Activated CD4-positive, alpha-beta memory T cell treated with anti-CD3 and anti-CD28 coated beads, Interleukin-2, amount 10 ng/mL, durations not matched to agents 7 days and 5 days (primary cell): ENCODE measurements at regions not wholly inside any gene's neighbourhood (a gene's known extent, or its start where the extent isn't known, plus 50 kb on each side); places are given as distances from the start of the nearest gene placed in this dataset.

Experiments
- CTCF ChIA-PET: fragments of 350-600 bp; sonication (Branson Sonifier 250); formaldehyde crosslinking; loops from one replicate; lab custom pipeline; 2021; ENCODE audit warnings: antibody characterized with exemption, inconsistent platforms; lab: Charles Lee
- POLR2A ChIA-PET: fragments of 350-600 bp; sonication (Branson Sonifier 250); formaldehyde crosslinking; loops from one replicate; lab custom pipeline; 2021; ENCODE audit warnings: antibody characterized with exemption; lab: Charles Lee
- DNase-seq: peaks from one replicate; pipeline ENCODE4 v3.0.0-alpha.2; 2020
- H3K27ac Mint-ChIP-seq: one replicate; pipeline ENCODE4 v1.8.0; 2021; ENCODE audit warnings: mild to moderate bottlenecking, mixed read lengths
- H3K27me3 Mint-ChIP-seq: one replicate; pipeline ENCODE4 v1.8.0; 2021; ENCODE audit warnings: mixed read lengths
- H3K36me3 Mint-ChIP-seq: one replicate; pipeline ENCODE4 v1.8.0; 2021; ENCODE audit warnings: low read depth, mixed read lengths
- H3K4me1 Mint-ChIP-seq: one replicate; pipeline ENCODE4 v1.8.0; 2021; ENCODE audit warnings: mixed read lengths
- H3K4me3 Mint-ChIP-seq: one replicate; pipeline ENCODE4 v1.8.0; 2021; ENCODE audit warnings: mild to moderate bottlenecking, mixed read lengths
- H3K9me3 Mint-ChIP-seq: one replicate; pipeline ENCODE4 v1.8.0; 2021; ENCODE audit warnings: mixed read lengths

- Mint-ChIP-seq H3K27ac (no peak overlapping the region), H3K9me3 (peaks cover 8% of the 10 kb centered on the region), H3K4me1 (no peaks in the 10 kb centered on the region), H3K27me3 (peaks cover 4% of the 10 kb centered on the region), H3K4me3 (no peak overlapping the region), H3K36me3 (no peaks in the 10 kb centered on the region)
- DNase-seq, result no peak
- ChIA-PET CTCF (no interaction called here), POLR2A (no interaction called here)
Observed at GRCh38 chr18:61681065-61681464, 211.7 kb downstream of the RNF152 start.

GRCh38 chr18:61679836-61680235 is 213.0 kb downstream of the RNF152 start:
- Mint-ChIP-seq H3K36me3 (no peaks in the 10 kb centered on the region), H3K27ac (no peak overlapping the region), H3K4me3 (no peak overlapping the region), H3K27me3 (peaks cover 4% of the 10 kb centered on the region), H3K9me3 (peaks cover 8% of the 10 kb centered on the region), H3K4me1 (no peaks in the 10 kb centered on the region)
- ChIA-PET CTCF (no interaction called here), POLR2A (no interaction called here)
- no peak for DNase-seq

DNA sequence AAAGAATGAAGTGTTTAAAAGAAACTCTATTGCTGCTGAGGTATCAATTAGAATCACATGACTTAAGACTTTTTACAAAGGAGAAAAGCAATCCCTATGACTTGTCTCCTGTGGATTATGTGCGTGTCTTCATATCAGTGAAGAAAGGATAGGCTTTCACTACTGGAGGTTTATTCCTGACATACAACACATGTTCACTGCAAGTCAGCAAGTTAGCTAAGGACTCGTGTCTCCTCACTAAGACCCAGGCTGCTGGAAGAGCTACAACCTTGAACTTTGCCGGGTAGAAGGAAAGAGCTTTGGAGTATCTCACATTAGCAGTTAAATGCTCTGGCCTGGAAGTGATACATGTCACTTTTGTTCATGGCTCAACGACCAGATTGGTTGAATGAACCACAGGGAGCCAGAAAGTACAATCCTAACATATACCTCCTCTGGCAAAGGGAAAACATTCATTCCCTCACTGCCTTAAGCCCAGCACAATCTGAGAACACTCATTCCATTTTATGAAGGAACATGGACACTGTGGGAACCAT is 215.3 kb downstream of the RNF152 start:
- H3K4me1 Mint-ChIP-seq, result no peaks in the 10 kb centered on the region
- peaks cover 8% of the 10 kb centered on the region for H3K9me3 Mint-ChIP-seq
- H3K36me3 Mint-ChIP-seq, result no peaks in the 10 kb centered on the region
- ChIA-PET POLR2A (no interaction called here), CTCF (no interaction called here)
- no peak overlapping the region for H3K4me3 Mint-ChIP-seq
- H3K27me3 Mint-ChIP-seq, result peaks cover 7% of the 10 kb centered on the region
- no peak overlapping the region for H3K27ac Mint-ChIP-seq
- DNase-seq, result no peak

- Mint-ChIP-seq H3K36me3 (no peaks in the 10 kb centered on the region), H3K4me3 (no peak overlapping the region), H3K27ac (no peak overlapping the region), H3K27me3 (peaks cover 8% of the 10 kb centered on the region), H3K4me1 (no peaks in the 10 kb centered on the region), H3K9me3 (peaks cover 8% of the 10 kb centered on the region)
- ChIA-PET POLR2A (no interaction called here), CTCF (no interaction called here)
- no peak for DNase-seq
Observed at GRCh38 chr18:61676773-61677434, 215.9 kb downstream of the RNF152 start.

GRCh38 chr18:61669320-61669719 is 223.5 kb downstream of the RNF152 start:
- ChIA-PET CTCF (no interaction called here), POLR2A (no interaction called here)
- H3K9me3 Mint-ChIP-seq, result no peaks in the 10 kb centered on the region
- DNase-seq, result no peak
- H3K27me3 Mint-ChIP-seq, result peaks cover 8% of the 10 kb centered on the region
- H3K36me3 Mint-ChIP-seq, result no peaks in the 10 kb centered on the region
- H3K4me1 Mint-ChIP-seq, result no peaks in the 10 kb centered on the region
- H3K27ac Mint-ChIP-seq, result no peak overlapping the region
- no peak overlapping the region for H3K4me3 Mint-ChIP-seq

DNA sequence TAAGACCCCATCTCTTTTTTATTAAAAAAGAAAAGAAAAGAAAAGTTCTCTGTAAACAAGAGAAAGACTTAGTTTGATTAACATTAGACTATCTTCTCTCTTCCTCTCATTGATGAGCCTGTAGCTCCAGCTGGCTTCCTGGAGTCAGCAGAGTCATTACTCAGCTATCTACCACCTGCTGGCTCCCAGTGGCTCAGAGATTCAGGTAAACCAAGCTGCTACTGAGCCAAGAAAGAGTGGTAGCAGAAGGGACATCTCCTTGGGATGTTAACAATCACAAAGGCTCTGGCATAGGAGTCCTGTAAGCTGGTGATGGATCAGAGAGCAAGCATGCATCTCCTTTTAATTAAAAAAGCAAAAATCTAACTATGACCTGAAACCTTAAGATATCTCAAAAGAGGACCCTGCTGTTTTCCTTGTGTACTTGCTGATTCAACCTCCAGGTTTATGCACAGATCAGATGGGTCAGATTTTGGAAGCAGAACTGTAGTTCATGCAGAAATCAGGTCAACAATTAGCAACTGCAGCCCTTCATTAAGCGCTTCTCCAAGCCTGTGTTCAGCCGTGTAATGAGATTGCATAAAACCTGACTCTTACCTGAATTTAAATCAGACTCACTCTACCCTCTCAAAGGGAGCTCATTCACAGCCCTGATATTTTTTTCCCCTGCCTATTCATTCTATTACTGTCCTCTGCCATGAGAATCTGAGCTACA is 225.8 kb downstream of the RNF152 start:
- H3K27ac Mint-ChIP-seq, result no peak overlapping the region
- H3K27me3 Mint-ChIP-seq, result no peaks in the 10 kb centered on the region
- ChIA-PET POLR2A (no interaction called here), CTCF (no interaction called here)
- no peaks in the 10 kb centered on the region for H3K36me3 Mint-ChIP-seq
- no peak for DNase-seq
- H3K4me3 Mint-ChIP-seq, result no peak overlapping the region
- H3K9me3 Mint-ChIP-seq, result no peaks in the 10 kb centered on the region
- H3K4me1 Mint-ChIP-seq, result no peaks in the 10 kb centered on the region

DNA sequence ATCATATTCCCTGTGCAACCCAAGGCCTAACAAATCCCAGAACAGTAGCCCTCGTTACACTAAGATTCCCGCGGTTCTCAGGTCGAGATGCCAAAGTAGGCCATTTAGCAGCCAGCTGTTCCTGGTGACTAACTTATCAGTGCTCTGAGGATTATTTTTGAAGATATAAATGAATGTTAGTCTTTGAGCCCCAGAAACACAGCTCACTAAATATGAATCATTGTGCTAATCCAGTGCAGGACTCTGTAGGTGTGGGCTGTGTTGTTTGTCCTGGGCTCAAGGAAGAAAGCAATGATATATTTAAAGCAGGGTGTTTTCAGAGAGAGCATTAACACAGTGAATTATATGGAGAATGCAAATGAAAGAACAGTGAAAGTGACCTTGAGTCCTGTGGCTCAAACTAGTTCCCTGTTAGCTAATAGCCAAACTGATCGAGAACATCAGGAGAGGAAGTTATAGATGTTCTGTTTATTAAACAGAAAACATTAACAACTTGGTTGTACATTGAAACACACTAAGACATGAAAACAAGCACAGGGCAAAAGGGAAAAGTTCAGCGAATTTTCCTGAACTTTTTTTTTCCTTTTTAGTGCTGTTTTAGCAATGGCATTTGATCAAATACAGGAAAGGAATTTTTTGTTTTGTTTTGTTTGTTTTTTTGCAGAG is 228.3 kb downstream of the RNF152 start:
- CTCF ChIA-PET, result no interaction called here
- Mint-ChIP-seq H3K27me3 (no peaks in the 10 kb centered on the region), H3K4me3 (no peak overlapping the region), H3K27ac (no peak overlapping the region), H3K4me1 (no peaks in the 10 kb centered on the region), H3K36me3 (no peaks in the 10 kb centered on the region), H3K9me3 (no peaks in the 10 kb centered on the region)
- no peak for DNase-seq
- POLR2A ChIA-PET, result no interaction called here

GRCh38 chr18:61662726-61663125 is 230.1 kb downstream of the RNF152 start:
- Mint-ChIP-seq H3K4me1 (no peaks in the 10 kb centered on the region), H3K36me3 (no peaks in the 10 kb centered on the region), H3K4me3 (no peak overlapping the region), H3K9me3 (no peaks in the 10 kb centered on the region), H3K27ac (no peak overlapping the region), H3K27me3 (no peaks in the 10 kb centered on the region)
- CTCF ChIA-PET, result no interaction called here
- no peak for DNase-seq
- POLR2A ChIA-PET, result no interaction called here

DNA sequence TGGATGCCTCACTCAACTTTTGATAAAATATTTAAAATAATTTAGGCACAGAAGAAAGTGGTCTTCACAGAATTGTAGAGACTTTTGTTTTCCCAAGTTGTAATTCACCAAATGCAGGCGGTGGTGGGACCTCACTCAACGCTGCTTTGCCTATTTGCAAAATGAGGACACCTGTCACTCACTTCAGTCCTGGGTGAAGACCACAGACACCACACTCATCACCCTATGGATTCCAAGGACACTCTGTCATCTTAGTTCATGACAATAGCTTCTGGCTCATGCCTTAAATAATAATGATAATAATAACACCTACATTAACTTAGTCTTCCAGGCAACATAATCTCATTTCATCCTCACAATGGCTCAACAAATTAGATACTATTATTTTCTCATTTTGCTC is 234.4 kb downstream of the RNF152 start:
- Mint-ChIP-seq H3K36me3 (no peaks in the 10 kb centered on the region), H3K9me3 (peaks cover 2% of the 10 kb centered on the region), H3K4me3 (no peak overlapping the region), H3K4me1 (no peaks in the 10 kb centered on the region), H3K27me3 (peaks cover 2% of the 10 kb centered on the region), H3K27ac (no peak overlapping the region)
- no peak for DNase-seq
- POLR2A ChIA-PET, result no interaction called here
- CTCF ChIA-PET, result no interaction called here

DNA sequence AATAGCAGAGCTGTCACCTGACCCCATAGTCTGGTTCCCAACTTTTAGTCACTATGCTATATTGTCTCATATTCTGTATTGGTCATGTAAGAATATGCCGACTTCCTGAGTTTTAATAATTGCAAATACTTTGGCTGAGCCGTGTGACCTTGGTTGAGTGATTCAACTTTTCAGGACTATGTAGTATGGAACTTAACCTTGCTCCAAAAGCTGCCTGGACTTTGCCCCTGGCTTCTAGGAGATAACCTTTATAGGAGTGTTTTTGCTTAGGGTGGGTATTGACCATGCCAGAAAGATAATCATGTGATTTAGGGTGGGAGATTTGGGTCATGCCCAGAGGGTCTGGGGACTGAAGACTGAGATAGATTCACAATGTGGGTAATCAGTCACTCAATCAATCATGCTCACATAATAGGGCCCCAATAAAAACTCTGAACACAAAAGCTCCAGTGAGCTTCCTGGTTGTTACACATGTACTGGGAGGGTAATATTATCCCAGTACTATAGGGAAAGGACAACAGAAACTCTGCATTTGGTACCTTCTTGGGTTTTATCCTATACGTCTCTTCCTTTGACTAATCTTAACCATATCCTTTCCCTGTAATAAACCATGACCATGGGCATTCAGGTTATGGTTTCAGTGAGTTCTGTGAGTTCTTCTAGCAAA is 235.6 kb downstream of the RNF152 start:
- Mint-ChIP-seq H3K4me3 (no peak overlapping the region), H3K27ac (no peak overlapping the region), H3K9me3 (peaks cover 2% of the 10 kb centered on the region), H3K27me3 (peaks cover 2% of the 10 kb centered on the region), H3K4me1 (no peaks in the 10 kb centered on the region), H3K36me3 (no peaks in the 10 kb centered on the region)
- POLR2A ChIA-PET, result no interaction called here
- no peak for DNase-seq
- CTCF ChIA-PET, result no interaction called here

DNA sequence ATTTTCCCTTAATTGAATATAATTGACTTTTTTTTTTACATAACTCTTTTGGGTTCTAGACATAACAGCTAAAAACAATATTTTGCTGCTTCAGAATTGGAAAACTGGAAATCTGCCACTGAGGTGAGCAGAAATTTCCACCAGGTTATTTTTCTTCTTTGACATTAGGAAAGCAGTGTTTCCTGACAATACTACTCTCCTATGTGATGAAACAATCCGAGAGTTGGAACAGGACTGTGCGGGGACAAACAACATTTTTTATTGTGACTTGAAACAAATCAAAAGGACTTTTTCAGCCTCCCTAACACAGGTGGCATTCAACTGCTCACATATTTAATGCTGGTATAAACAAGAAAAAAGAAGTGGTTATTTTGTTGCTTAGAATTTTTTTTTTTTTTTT is 237.2 kb downstream of the RNF152 start:
- ChIA-PET CTCF (no interaction called here), POLR2A (no interaction called here)
- no peak overlapping the region for H3K4me3 Mint-ChIP-seq
- H3K4me1 Mint-ChIP-seq, result no peaks in the 10 kb centered on the region
- no peaks in the 10 kb centered on the region for H3K36me3 Mint-ChIP-seq
- peaks cover 2% of the 10 kb centered on the region for H3K9me3 Mint-ChIP-seq
- H3K27me3 Mint-ChIP-seq, result peaks cover 2% of the 10 kb centered on the region
- no peak for DNase-seq
- H3K27ac Mint-ChIP-seq, result no peak overlapping the region

GRCh38 chr18:61653823-61654551 is 238.8 kb downstream of the RNF152 start:
- H3K4me1 Mint-ChIP-seq, result no peaks in the 10 kb centered on the region
- CTCF ChIA-PET, result no interaction called here

GRCh38 chr18:61651880-61652268 is 240.9 kb downstream of the RNF152 start:
- H3K9me3 Mint-ChIP-seq, result no peaks in the 10 kb centered on the region
- no peak overlapping the region for H3K27ac Mint-ChIP-seq
- no peaks in the 10 kb centered on the region for H3K36me3 Mint-ChIP-seq
- H3K27me3 Mint-ChIP-seq, result no peaks in the 10 kb centered on the region
- CTCF ChIA-PET, result no interaction called here
- DNase-seq, result no peak
- no peak overlapping the region for H3K4me3 Mint-ChIP-seq
- no peaks in the 10 kb centered on the region for H3K4me1 Mint-ChIP-seq
- POLR2A ChIA-PET, result no interaction called here

More at GRCh38 chr18:61653823-61654551, 238.8 kb downstream of the RNF152 start:
- POLR2A ChIA-PET, result no interaction called here
- Mint-ChIP-seq H3K27ac (no peak overlapping the region), H3K27me3 (peaks cover 2% of the 10 kb centered on the region), H3K36me3 (no peaks in the 10 kb centered on the region), H3K9me3 (peaks cover 2% of the 10 kb centered on the region), H3K4me3 (no peak overlapping the region)
- no peak for DNase-seq
